Glutamatergic neuron (in vitro differentiated cells): ENCODE measurements at regions not wholly inside any gene's neighbourhood (a gene's known extent, or its start where the extent isn't known, plus 50 kb on each side); places are given as distances from the start of the nearest gene placed in this dataset.

Experiments used
- DNase-seq: peaks from one replicate; pipeline ENCODE4 v3.0.0; 2022
- H3K27ac Mint-ChIP-seq: one replicate; pipeline ENCODE4 v1.8.0; 2020; ENCODE audit warnings: mild to moderate bottlenecking, mixed read lengths, inconsistent platforms; ENCODE audit not compliant: unreplicated experiment
- H3K27me3 Mint-ChIP-seq: one replicate; pipeline ENCODE4 v1.8.0; 2020; ENCODE audit warnings: mild to moderate bottlenecking, moderate library complexity, mixed read lengths, inconsistent platforms; ENCODE audit not compliant: unreplicated experiment
- H3K36me3 Mint-ChIP-seq: one replicate; pipeline ENCODE4 v1.8.0; 2020; ENCODE audit warnings: mild to moderate bottlenecking, mixed read lengths, inconsistent platforms; ENCODE audit not compliant: unreplicated experiment
- H3K4me1 Mint-ChIP-seq: one replicate; pipeline ENCODE4 v1.8.0; 2020; ENCODE audit warnings: mild to moderate bottlenecking, low read depth, mixed read lengths, inconsistent platforms; ENCODE audit not compliant: unreplicated experiment
- H3K4me3 Mint-ChIP-seq: one replicate; pipeline ENCODE4 v1.8.0; 2020; ENCODE audit warnings: mild to moderate bottlenecking, mixed read lengths, inconsistent platforms; ENCODE audit not compliant: unreplicated experiment
- H3K9me3 Mint-ChIP-seq: one replicate; pipeline ENCODE4 v1.8.0; 2020; ENCODE audit warnings: mild to moderate bottlenecking, moderate library complexity, mixed read lengths, inconsistent platforms; ENCODE audit not compliant: unreplicated experiment
- TF ChIP-seq, protein P1 (sequence below): fragments of 200-600 bp; sonication (generic); IDR thresholded peaks from one replicate; pipeline ENCODE4 v1.5.0; 2021; ENCODE audit not compliant: partially characterized antibody, unreplicated experiment

DNA sequence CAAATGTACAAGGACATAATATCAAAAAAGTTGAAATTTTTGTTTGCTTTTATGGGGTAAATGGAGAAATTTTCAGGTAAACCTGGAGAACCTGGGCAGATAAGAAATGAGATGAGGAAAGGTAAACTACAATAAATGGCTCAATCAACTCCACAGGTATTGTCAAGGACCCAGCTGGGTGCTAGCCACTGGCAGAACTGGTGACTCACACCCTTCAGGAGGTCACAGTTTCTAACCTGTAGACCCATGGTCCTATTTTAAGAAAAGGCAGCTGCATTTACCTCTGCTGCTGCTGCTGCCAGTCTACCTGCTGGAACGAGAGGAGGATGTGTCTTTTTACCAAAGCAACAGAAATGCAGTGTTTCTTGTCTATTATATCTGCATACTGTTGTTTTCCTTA, 226.6 kb downstream of the ALG10B start:
- no peaks in the 10 kb centered on the region for H3K4me1 Mint-ChIP-seq
- H3K27ac Mint-ChIP-seq: no peak overlapping the region
- H3K4me3 Mint-ChIP-seq: no peak overlapping the region

DNA sequence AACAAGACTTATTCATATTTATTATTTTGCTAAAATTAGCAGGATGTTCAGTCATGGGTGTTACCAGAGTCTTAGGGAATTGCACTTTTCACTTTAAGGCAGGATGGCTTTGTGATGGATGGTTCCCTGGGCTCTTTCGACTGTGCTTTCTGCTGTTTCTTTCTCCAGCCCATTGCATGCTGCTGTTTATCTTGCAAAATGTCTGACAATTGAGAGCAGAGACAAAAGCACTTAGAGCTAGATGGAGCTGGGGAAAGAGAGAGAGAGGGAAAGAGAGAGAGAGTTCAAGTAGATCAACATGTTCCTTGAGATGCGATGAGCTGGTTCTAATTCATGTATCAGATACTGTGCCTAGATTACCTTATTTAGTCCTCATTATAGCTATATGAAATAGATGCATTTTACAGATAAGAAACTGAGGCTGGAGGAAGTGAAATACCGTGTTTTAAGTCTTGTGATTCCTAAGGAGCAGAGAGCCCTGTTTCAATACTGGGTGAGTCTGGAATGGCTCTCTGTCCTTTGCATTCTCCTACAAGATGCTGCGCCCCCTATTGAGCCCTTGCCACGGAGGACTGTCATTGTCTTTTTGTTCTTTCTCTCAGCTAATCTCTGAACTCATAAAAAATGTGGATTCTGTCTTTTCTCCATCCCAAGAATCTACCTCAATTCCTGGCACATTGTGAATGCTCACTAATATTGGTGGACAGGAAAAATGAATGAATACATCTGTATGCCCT, 227.9 kb downstream of the ALG10B start:
- Mint-ChIP-seq H3K4me3 (no peak overlapping the region), H3K36me3 (peaks cover 2% of the 10 kb centered on the region), H3K27me3 (peaks cover under 1% of the 10 kb centered on the region), H3K4me1 (no peaks in the 10 kb centered on the region), H3K27ac (no peak overlapping the region), H3K9me3 (peaks cover 2% of the 10 kb centered on the region)
- TF ChIP-seq, protein P1, sequence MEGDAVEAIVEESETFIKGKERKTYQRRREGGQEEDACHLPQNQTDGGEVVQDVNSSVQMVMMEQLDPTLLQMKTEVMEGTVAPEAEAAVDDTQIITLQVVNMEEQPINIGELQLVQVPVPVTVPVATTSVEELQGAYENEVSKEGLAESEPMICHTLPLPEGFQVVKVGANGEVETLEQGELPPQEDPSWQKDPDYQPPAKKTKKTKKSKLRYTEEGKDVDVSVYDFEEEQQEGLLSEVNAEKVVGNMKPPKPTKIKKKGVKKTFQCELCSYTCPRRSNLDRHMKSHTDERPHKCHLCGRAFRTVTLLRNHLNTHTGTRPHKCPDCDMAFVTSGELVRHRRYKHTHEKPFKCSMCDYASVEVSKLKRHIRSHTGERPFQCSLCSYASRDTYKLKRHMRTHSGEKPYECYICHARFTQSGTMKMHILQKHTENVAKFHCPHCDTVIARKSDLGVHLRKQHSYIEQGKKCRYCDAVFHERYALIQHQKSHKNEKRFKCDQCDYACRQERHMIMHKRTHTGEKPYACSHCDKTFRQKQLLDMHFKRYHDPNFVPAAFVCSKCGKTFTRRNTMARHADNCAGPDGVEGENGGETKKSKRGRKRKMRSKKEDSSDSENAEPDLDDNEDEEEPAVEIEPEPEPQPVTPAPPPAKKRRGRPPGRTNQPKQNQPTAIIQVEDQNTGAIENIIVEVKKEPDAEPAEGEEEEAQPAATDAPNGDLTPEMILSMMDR: no peak
- peak; percentile 20 for DNase-seq

More for the DNA sequence above, 226.6 kb downstream of the ALG10B start:
- TF ChIP-seq, protein P1: no peak
- DNase-seq: no peak
- Mint-ChIP-seq H3K36me3 (no peaks in the 10 kb centered on the region), H3K9me3 (no peaks in the 10 kb centered on the region), H3K27me3 (no peaks in the 10 kb centered on the region)

DNA sequence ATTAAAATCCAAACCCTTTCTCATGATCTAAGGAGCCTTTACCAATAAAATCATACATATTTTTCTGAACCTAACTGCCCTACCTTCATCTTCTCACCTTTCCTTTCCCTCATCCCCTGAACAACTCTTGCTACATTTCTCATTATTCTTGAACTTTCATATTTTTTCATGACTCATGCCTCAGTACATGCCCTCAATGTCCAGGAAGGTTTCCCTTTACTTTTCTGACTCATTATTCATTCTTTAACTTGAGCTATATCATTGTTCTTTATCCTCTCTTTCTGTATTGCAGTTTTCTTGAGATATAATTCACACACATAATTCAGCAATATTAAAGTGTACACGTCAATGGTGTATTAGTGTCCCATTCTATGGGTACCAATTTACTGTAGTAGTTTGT, 231.0 kb downstream of the ALG10B start:
- Mint-ChIP-seq H3K36me3 (peaks cover 5% of the 10 kb centered on the region), H3K9me3 (peaks cover 4% of the 10 kb centered on the region), H3K27ac (no peak overlapping the region), H3K4me3 (no peak overlapping the region), H3K4me1 (no peaks in the 10 kb centered on the region), H3K27me3 (peaks cover 3% of the 10 kb centered on the region)
- no peak for DNase-seq
- TF ChIP-seq, protein P1: no peak

DNA sequence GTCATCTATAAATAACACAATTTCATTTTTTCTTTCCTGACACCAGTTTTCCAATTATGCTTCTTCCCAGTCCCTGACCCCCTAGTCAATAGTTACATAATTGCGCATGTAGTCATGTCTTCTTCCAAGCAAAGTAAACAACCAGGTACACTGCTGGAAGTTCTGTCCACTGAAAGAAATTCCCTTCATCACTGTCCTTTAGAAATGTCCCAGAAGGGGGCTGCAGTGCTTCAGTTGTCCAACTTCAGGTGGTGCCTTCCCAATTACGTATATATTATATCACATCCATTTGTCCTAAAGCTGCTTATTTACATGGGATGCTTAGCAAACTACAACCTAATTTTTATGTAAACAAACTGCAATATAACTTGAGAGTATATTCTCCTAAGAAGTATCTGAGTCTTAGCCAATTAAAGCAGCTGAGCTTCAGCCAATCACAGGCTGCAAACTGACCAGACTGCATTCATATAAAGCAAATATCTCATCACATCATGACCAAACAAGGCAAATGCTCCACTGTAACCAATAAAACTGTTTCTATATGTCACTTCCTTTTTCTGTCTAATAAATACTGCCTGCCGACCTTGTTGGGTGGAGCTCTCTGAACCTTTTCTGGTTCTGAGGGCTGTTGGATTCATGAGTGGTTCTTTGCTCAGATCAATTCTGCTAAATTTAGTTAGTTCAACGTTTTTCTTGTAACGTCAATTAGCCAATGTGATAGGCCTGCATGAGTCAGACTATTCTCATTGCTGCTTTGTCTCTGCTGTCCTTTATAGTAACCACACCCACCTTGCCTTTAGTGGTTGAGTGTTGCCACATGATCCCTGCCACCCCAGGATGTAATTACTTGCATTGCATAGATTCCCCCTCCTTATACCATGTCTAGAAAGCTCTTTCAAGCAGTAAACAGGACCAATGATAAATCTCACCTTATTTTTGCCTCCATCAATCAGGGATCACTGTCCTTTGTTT, 239.3 kb downstream of the ALG10B start:
- Mint-ChIP-seq H3K9me3 (no peaks in the 10 kb centered on the region), H3K4me1 (no peaks in the 10 kb centered on the region), H3K4me3 (no peak overlapping the region), H3K27me3 (no peaks in the 10 kb centered on the region), H3K36me3 (no peaks in the 10 kb centered on the region), H3K27ac (no peak overlapping the region)
- TF ChIP-seq, protein P1: no peak
- no peak for DNase-seq
